Panc1 (cell line): ENCODE measurements at regions not wholly inside any gene's neighbourhood (a gene's known extent, or its start where the extent isn't known, plus 50 kb on each side); places are given as distances from the start of the nearest gene placed in this dataset.

Experiments used
- POLR2AphosphoS5 ChIP-seq: IDR thresholded peaks from 2 replicates; pipeline ENCODE4 v1.6.1; 2012; ENCODE audit warnings: mild to moderate bottlenecking, low read depth, low read length, moderate library complexity
- SIN3A ChIP-seq: IDR thresholded peaks from 2 replicates; pipeline ENCODE4 v1.6.1; 2012; ENCODE audit warnings: low read depth, mild to moderate bottlenecking, low read length, moderate library complexity, borderline replicate concordance; ENCODE audit not compliant: insufficient read depth
- TCF7L2 ChIP-seq: IDR thresholded peaks from 2 replicates; pipeline ENCODE4 v1.6.1; 2011; ENCODE audit warnings: mild to moderate bottlenecking, low read depth, low read length, inconsistent platforms
- TF ChIP-seq, protein P1 (sequence below): fragments of 450-650 bp; IDR thresholded peaks from 2 replicates; pipeline ENCODE4 v1.5.1; 2017; ENCODE audit warnings: mild to moderate bottlenecking
- TF ChIP-seq, protein P2 (sequence below), 2 experiments: IDR thresholded peaks; 2 replicates each; pipeline ENCODE4 v1.6.1; 2011 to 2012; ENCODE audit warnings: low read depth in 2 of 2, control low read depth in 1 of 2, low read length in 1 of 2, mild to moderate bottlenecking in 1 of 2, moderate library complexity in 1 of 2; ENCODE audit not compliant: insufficient read depth in 1 of 2

DNA sequence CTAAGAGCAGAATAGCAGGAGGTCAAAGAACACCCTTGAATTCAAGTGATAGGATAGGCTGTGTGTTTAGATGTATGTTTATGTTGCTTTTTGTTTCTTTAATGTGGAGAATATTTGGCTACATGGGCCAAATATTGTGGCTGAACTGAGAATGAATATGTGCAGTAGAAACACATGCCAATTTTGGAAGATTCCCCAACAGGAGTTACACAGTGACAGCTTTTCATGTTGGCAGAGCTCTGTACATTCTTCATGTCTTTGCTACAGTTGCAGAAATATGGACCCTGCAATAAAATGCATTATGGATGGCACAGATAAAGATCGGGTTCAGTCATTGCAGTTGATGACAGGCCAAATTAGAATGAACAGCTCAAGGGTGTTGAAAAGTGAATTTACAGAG is 82.8 kb upstream of the SLC4A4 start:
- TF ChIP-seq, protein P1, sequence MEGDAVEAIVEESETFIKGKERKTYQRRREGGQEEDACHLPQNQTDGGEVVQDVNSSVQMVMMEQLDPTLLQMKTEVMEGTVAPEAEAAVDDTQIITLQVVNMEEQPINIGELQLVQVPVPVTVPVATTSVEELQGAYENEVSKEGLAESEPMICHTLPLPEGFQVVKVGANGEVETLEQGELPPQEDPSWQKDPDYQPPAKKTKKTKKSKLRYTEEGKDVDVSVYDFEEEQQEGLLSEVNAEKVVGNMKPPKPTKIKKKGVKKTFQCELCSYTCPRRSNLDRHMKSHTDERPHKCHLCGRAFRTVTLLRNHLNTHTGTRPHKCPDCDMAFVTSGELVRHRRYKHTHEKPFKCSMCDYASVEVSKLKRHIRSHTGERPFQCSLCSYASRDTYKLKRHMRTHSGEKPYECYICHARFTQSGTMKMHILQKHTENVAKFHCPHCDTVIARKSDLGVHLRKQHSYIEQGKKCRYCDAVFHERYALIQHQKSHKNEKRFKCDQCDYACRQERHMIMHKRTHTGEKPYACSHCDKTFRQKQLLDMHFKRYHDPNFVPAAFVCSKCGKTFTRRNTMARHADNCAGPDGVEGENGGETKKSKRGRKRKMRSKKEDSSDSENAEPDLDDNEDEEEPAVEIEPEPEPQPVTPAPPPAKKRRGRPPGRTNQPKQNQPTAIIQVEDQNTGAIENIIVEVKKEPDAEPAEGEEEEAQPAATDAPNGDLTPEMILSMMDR: no peak
- TF ChIP-seq POLR2AphosphoS5 (no peak), TCF7L2 (no peak), SIN3A (no peak)
- TF ChIP-seq, protein P2, sequence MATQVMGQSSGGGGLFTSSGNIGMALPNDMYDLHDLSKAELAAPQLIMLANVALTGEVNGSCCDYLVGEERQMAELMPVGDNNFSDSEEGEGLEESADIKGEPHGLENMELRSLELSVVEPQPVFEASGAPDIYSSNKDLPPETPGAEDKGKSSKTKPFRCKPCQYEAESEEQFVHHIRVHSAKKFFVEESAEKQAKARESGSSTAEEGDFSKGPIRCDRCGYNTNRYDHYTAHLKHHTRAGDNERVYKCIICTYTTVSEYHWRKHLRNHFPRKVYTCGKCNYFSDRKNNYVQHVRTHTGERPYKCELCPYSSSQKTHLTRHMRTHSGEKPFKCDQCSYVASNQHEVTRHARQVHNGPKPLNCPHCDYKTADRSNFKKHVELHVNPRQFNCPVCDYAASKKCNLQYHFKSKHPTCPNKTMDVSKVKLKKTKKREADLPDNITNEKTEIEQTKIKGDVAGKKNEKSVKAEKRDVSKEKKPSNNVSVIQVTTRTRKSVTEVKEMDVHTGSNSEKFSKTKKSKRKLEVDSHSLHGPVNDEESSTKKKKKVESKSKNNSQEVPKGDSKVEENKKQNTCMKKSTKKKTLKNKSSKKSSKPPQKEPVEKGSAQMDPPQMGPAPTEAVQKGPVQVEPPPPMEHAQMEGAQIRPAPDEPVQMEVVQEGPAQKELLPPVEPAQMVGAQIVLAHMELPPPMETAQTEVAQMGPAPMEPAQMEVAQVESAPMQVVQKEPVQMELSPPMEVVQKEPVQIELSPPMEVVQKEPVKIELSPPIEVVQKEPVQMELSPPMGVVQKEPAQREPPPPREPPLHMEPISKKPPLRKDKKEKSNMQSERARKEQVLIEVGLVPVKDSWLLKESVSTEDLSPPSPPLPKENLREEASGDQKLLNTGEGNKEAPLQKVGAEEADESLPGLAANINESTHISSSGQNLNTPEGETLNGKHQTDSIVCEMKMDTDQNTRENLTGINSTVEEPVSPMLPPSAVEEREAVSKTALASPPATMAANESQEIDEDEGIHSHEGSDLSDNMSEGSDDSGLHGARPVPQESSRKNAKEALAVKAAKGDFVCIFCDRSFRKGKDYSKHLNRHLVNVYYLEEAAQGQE (IDR thresholded peaks at IDR 0.05; ENCODE audit: insufficient read depth in 1 of 2, low read depth in 2 of 2, low read length in 1 of 2): no peak
